ENCODE measurements at regions not wholly inside any gene's neighbourhood (a gene's known extent, or its start where the extent isn't known, plus 50 kb on each side); places are given as distances from the start of the nearest gene placed in this dataset.

GRCh38 chr14:64654246-64654900 lies 49.9 kb upstream of the PLEKHG3 start:
- TF ChIP-seq POLR2A (IDR thresholded peaks at IDR 0.05) (no peak), CTCF (IDR thresholded peaks at IDR 0.05) (no peak), POLR2AphosphoS5 (IDR thresholded peaks at IDR 0.05) (no peak)

Data from prostate gland (tissue), 2 donors.